ENCODE measurements at regions not wholly inside any gene's neighbourhood (a gene's known extent, or its start where the extent isn't known, plus 50 kb on each side); places are given as distances from the start of the nearest gene placed in this dataset.

DNA sequence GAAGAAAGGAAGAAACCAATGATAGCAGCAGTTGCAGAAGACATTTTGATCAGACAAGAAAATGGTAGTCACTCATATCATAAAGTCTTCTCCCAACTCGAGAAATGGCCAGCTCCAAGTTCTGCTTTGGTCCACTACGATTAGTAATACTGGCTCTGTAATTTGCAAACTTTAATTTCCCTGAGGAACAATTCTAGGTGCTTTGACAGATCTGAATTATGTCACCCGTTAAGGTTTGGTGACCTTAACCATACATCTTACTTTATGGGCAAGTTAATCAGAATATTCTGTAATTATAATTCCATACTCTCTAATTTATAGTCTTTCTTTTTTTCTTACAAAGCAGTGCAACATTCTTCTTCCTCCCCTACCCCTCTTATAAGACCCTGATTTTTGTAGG is 84.5 kb downstream of the RND3 start:
- no peak for ATAC-seq
- intact Hi-C loops (cut with DNase I): no loop called here

DNA sequence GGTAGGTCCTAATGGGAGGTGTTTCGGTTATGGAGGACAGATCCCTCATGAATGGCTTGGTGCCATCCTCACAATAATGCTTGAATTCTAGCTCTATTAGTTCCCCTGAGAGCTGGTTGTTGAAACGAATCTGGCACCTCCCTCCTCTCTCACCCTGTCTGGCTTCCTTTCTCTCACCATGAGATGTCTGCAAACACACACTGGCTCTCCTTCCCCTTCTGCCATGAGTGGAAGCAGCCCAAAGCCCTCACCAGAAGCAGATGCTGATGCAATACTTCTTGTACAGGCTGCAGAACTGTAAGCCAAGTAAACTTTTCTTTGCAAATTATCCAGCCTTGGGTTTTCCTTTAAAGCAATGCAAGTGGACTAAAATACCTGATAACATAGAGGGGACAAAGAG is 86.6 kb downstream of the RND3 start:
- 48 to 67% (median 59%) methylated on average over 2 of the region's 2 CpGs for WGBS, 4 donors
- Histone ChIP-seq H3K27me3 (no peaks in the 10 kb centered on the region), H3K4me3 (no peak overlapping the region), H3K4me1 (no peaks in the 10 kb centered on the region), H3K27ac (no peak overlapping the region), H3K9me3 (no peaks in the 10 kb centered on the region), H3K36me3 (no peaks in the 10 kb centered on the region)
- TF ChIP-seq, protein P1, sequence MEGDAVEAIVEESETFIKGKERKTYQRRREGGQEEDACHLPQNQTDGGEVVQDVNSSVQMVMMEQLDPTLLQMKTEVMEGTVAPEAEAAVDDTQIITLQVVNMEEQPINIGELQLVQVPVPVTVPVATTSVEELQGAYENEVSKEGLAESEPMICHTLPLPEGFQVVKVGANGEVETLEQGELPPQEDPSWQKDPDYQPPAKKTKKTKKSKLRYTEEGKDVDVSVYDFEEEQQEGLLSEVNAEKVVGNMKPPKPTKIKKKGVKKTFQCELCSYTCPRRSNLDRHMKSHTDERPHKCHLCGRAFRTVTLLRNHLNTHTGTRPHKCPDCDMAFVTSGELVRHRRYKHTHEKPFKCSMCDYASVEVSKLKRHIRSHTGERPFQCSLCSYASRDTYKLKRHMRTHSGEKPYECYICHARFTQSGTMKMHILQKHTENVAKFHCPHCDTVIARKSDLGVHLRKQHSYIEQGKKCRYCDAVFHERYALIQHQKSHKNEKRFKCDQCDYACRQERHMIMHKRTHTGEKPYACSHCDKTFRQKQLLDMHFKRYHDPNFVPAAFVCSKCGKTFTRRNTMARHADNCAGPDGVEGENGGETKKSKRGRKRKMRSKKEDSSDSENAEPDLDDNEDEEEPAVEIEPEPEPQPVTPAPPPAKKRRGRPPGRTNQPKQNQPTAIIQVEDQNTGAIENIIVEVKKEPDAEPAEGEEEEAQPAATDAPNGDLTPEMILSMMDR (IDR thresholded peaks at IDR 0.05): no peak
- no peak for TF ChIP-seq POLR2A (IDR thresholded peaks at IDR 0.05)
- DNase-seq: peak in 1 of 5 donors; percentile 29
- intact Hi-C loops (cut with DNase I): no loop called here
- ATAC-seq: peak in 1 of 4 donors; percentile 39

More for the DNA sequence above, 84.5 kb downstream of the RND3 start:
- H3K27ac ChIP-seq: no peak overlapping the region
- no peaks in the 10 kb centered on the region for H3K9me3 ChIP-seq
- no peaks in the 10 kb centered on the region for H3K27me3 ChIP-seq
- no peaks in the 10 kb centered on the region for H3K36me3 ChIP-seq
- TF ChIP-seq, protein P1 (IDR thresholded peaks at IDR 0.05): no peak
- no peak for TF ChIP-seq POLR2A (IDR thresholded peaks at IDR 0.05)
- DNase-seq: no peak
- H3K4me3 ChIP-seq: no peak overlapping the region
- WGBS, 4 donors: 56 to 81% (median 66%) methylated on average over 3 of the region's 3 CpGs
- H3K4me1 ChIP-seq: no peaks in the 10 kb centered on the region

DNA sequence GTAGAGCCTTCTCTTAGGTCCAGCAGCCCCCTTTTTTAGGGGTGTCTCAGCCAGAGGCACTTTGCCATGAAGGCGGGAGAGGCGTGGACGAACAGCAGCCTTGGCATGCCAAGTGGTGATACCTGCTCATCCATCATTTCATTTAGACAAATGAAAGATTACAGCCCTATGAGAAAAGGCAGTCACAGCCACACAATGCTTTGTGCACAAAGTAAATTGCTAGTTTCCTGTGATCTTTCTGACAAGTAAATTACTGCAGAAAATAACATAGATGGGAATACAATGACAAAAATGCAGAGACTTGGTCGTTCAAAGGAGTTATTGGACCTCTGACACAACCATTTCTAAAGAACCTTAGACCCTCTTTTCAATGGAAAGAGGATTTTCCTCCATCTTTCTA is 94.9 kb downstream of the RND3 start:
- 73 to 80% (median 77%) methylated on average over 4 of the region's 4 CpGs for whole genome bisulfite sequencing, 4 donors
- no peak overlapping the region for H3K4me3 ChIP-seq
- ATAC-seq (no peak), DNase-seq (no peak)
- no peaks in the 10 kb centered on the region for H3K36me3 ChIP-seq
- H3K27me3 ChIP-seq: no peaks in the 10 kb centered on the region
- no peaks in the 10 kb centered on the region for H3K4me1 ChIP-seq
- TF ChIP-seq POLR2A (IDR thresholded peaks at IDR 0.05): no peak
- TF ChIP-seq, protein P1 (IDR thresholded peaks at IDR 0.05): no peak
- H3K9me3 ChIP-seq: no peaks in the 10 kb centered on the region
- no peak overlapping the region for H3K27ac ChIP-seq
- intact Hi-C loops (cut with DNase I): no loop called here

DNA sequence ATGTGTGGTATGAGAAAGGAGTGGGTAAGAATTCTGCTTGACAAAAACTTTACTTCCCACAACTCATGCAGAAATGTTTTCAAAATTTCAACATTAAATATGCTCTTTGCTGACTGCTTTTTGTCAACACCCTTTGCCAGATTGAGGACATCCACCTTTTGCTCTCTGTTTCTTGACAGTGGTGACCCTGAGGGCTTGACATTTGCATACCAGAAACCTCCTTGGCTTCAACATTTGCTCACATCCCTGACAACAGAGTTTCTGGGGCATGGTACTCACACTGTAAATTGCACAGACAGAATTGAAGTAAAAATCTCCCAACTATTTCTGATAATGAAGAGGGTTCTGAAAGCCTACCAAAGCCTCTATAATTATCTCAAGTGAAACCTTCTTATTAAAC is 95.7 kb downstream of the RND3 start:
- DNase-seq (no peak), ATAC-seq (no peak)
- TF ChIP-seq, protein P1 (IDR thresholded peaks at IDR 0.05): no peak
- TF ChIP-seq POLR2A (IDR thresholded peaks at IDR 0.05): no peak
- H3K27ac ChIP-seq: no peak overlapping the region
- no peak overlapping the region for H3K4me3 ChIP-seq
- H3K27me3 ChIP-seq: no peaks in the 10 kb centered on the region
- H3K36me3 ChIP-seq: no peaks in the 10 kb centered on the region
- H3K9me3 ChIP-seq: no peaks in the 10 kb centered on the region
- intact Hi-C loops (cut with DNase I): no loop called here
- no peaks in the 10 kb centered on the region for H3K4me1 ChIP-seq
